Hematopoietic multipotent progenitor cell treated with erythropoietin and hydrocortisone succinate and interleukin-3 and kit ligand, for 4 days (in vitro differentiated cells): ENCODE measurements at regions not wholly inside any gene's neighbourhood (a gene's known extent, or its start where the extent isn't known, plus 50 kb on each side); places are given as distances from the start of the nearest gene placed in this dataset.
"Not testable (repeated sequence)": the region's sequence is repeated elsewhere in the genome, so short reads cannot be mapped to it uniquely, and the experiment has no call there.

Source experiments
- DNase-seq: peaks from one replicate; pipeline ENCODE4 v3.0.0-alpha.2; 2015

GRCh38 chr3:146382386-146382785, 87.0 kb downstream of the PLSCR2 start:
- peak; percentile 8 for DNase-seq

GRCh38 chr3:146380046-146380445, 89.3 kb downstream of the PLSCR2 start:
- DNase-seq, result no peak

- DNase-seq, result no peak
Observed at GRCh38 chr3:146375219-146375618, 94.1 kb downstream of the PLSCR2 start.

- DNase-seq, result no peak
Observed at GRCh38 chr3:146374146-146374545, 95.2 kb downstream of the PLSCR2 start.

- DNase-seq, result no peak
Observed at GRCh38 chr3:146371902-146372301, 97.5 kb downstream of the PLSCR2 start.

- DNase-seq, result no peak
Observed at GRCh38 chr3:146368882-146369523, 100.4 kb downstream of the PLSCR2 start.

GRCh38 chr3:146359841-146360240, 108.9 kb upstream of the PLSCR4 start:
- DNase-seq, result no peak

- not testable (repeated sequence) for DNase-seq
Observed at GRCh38 chr3:146354421-146354820, 103.5 kb upstream of the PLSCR4 start.

- no peak for DNase-seq
Observed at GRCh38 chr3:146350852-146351251, 99.9 kb upstream of the PLSCR4 start.

- DNase-seq, result no peak
Observed at GRCh38 chr3:146345900-146346299, 95.0 kb upstream of the PLSCR4 start.

GRCh38 chr3:146343551-146343950, 92.6 kb upstream of the PLSCR4 start:
- DNase-seq, result no peak

- no peak for DNase-seq
Observed at GRCh38 chr3:146342989-146343388, 92.1 kb upstream of the PLSCR4 start.

- DNase-seq, result no peak
Observed at GRCh38 chr3:146339349-146339748, 88.4 kb upstream of the PLSCR4 start.

GRCh38 chr3:146337991-146338390, 87.1 kb upstream of the PLSCR4 start:
- no peak for DNase-seq

GRCh38 chr3:146335386-146335785, 84.5 kb upstream of the PLSCR4 start:
- DNase-seq, result no peak

- DNase-seq, result no peak
Observed at GRCh38 chr3:146334151-146334550, 83.2 kb upstream of the PLSCR4 start.

GRCh38 chr3:146331967-146332366, 81.1 kb upstream of the PLSCR4 start:
- no peak for DNase-seq

GRCh38 chr3:146326875-146327543, 76.1 kb upstream of the PLSCR4 start:
- DNase-seq, result peak; percentile 68

- no peak for DNase-seq
Observed at GRCh38 chr3:146325170-146325569, 74.3 kb upstream of the PLSCR4 start.

- no peak for DNase-seq
Observed at GRCh38 chr3:146322216-146322817, 71.4 kb upstream of the PLSCR4 start.

- DNase-seq, result no peak
Observed at GRCh38 chr3:146314871-146315270, 64.0 kb upstream of the PLSCR4 start.

GRCh38 chr3:146313746-146314111, 62.8 kb upstream of the PLSCR4 start:
- no peak for DNase-seq

- DNase-seq, result no peak
Observed at GRCh38 chr3:146313031-146313745, 62.3 kb upstream of the PLSCR4 start.

GRCh38 chr3:146308682-146309081, 57.8 kb upstream of the PLSCR4 start:
- DNase-seq, result no peak
